ENCODE measurements at regions not wholly inside any gene's neighbourhood (a gene's known extent, or its start where the extent isn't known, plus 50 kb on each side); places are given as distances from the start of the nearest gene placed in this dataset.

DNA sequence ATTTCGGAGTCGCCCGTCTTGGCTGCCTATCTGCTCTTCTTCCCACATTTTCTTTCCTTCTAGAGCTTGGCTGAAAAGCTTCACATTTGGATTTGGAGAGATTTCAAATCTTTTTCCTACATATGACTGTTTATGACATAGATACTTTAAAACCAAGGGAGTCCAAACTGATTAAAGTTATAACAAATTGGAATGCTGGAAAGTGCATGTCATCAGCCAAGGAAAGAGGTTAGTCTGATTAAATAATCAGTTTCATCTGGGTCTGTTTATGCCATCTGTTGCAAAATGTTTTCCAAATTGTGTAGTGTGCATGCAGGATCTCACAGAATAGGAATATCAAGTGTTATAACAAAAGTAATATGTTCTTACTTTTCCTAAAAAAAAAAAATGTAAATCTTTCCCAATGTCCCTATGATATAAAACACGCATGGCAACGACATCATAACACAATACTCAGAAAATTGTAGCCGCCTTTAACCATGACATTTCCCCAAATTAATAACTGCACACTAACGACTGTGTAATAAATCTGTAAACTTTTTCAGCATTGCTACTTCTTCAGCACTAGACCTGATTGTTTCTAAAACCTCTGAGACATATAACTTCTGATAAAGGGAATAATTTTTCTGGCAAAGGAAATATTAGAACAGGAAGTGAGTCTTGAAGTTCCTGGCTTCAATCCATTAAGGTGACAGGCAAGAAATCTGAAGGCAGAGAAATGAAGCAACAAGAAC lies 230.2 kb upstream of the FOXQ1 start:
- DNase-seq, result no peak

DNA sequence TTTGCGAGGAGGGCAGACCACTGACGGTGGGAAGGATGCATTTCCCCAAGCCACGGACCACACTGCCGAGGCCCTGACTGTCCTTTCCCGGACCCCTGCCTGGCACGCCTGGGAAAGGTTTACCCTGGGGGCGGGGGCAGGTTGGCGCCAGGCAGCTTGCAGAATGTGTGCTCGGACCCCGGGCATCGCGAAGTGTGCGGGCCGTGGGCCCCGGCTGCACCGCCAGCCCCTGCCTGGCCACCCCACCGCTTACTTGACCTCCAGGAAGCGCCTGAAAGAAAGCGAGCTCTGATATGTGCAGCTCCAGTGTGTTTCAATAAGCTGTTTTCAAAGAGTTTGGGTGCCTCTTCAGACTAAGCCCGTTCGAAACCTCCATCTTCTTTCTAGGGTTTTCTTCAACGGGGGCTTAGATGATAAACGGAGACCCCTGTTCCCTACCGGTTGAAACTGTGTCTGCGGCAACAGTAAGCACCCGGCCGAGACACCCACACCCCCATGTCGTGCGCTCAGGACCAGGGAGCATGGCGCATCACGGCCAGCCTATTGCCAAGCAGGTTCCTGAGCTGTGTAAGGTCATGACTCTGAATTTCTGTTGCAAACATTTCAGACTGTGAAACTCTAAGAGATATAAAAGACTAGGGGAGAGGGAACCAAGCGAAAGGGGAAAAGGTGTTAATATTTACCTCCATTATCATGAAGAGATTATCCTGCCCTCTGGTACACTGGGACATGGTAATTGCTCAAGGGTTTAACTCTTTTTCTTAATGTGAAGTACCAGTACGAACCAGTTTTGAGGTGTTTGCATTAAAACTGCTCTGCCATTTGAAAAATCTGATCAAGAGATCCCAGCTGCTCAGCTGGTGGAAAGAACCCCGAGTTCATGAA lies 231.2 kb upstream of the FOXQ1 start:
- no peak for DNase-seq

DNA sequence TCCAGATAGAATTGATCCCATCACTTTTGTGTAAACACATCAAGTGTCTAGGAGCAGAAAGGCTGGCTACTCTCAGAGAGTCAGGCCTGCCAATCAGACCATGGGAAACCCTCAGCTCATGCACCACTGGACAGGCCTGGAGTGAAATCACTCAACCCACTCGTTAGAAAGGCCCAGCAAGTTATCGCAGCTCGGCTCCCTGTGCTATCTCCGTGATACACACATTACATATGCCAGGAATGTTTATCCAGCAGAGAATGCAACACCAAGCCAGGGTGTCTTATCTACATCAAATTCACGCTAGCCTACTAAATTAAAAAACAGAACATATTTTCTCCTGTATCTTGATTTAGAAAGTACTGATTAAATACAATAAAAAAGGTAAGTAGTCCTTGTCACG lies 232.4 kb upstream of the FOXQ1 start:
- DNase-seq, result no peak

DNA sequence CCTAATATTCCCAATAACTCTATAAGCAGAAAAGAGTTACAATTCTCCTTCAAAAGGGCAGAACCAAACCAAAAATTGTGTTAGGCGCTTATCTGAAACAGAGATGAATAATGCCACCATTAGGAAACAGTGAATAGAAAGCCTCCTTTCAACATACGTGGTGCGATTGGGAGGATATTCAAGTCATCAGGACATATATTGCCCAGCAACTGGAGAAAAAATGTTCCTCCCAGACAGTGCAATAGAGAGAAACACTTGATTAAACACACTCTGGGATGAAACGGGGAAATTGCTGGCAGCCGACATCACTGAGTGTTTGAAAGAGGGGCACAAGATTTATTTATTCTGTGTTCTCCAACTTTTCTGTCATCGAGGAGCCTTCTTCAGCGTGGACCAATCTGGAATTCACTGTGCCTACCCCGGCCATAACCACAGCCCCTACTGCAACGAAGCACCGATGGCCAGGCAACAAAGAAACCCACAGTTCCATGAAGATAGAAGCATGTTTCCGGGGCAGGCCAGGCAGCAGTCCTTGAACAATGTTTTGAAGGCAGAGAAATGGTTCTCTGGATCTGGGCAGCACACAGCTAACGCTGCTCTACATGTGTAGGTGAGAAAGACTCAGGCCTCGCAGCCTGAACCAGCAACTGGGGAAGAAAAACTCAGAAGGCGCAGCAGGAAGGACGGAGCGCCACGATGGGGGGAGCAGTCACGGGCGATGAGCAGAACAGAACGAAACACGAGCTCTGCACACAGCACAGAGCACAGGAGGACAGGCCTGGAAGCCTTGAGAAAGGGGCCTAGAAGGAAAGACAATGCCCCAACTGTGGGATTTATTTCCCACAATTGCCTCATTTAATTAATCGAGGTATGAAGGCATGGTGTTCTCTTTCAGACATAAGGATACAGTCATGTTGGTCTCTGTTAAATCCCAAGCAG lies 234.2 kb upstream of the FOXQ1 start:
- DNase-seq, result no peak

GRCh38 chr6:1076531-1077459 lies 235.1 kb upstream of the FOXQ1 start:
- no peak for DNase-seq

DNA sequence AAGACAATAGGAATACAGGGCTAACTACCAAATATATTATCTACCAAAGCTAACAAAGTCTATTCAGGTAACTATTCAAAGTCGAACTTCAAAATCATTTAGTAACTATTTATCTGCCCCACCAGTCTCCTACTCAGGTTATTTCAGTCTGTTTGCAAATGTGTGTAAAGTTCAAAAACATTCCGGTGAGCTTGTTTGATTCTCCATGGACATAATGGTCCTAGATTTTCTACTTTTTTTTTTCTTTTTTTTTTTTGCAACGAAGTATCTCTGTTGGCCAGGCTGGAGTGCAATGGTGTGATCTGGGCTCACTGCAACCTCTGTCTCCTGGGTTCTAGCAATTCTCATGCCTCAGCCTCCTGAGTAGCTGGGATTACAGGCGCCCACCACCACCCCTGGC lies 236.0 kb upstream of the FOXQ1 start:
- DNase-seq, result no peak

GRCh38 chr6:1075444-1075843 lies 236.5 kb upstream of the FOXQ1 start:
- no peak for DNase-seq

DNA sequence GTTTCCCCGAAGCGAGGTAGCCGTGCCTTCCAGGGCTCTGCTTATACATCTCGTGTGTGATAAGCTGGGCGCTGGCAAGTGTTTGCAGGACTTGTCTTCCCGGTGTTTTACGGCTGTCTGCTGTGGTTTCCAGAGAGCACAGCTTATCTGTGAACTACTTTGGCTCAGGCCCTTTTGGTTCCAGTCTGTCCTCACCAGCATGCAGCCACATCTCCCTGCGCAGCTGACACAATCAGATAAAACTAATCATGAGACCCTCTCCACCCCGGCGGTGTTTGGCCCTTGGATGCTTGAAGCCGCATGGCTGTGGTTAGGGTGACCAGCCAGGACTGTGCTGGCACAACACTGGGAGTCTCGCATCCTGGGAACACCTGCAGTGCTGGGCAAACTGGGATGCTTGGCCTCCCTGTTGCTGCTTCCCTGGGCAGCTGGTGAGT lies 241.8 kb upstream of the FOXQ1 start:
- no peak for DNase-seq

DNA sequence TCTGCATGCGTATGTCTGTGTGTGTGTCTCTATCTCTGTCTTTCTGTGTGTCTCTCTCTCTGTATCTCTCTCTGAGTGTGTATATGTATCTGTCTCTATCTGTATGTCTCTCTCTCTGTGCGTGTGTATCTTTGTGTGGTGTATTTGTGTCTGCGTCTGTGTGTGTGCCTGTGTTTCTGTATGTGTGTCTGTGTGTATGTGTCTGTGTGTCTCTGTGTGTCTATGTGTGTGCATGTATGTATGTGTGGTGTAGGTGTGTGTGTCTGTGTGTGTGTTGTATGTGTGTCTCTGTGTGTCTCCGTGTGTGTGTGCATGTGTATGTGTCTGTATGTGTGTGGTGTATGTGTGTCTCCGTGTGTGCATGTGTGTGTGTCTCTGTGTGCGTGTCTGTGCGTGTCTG lies 243.0 kb upstream of the FOXQ1 start:
- DNase-seq, result no peak

- DNase-seq, result no peak
Measured at GRCh38 chr6:1068068-1068467, 243.8 kb upstream of the FOXQ1 start.

DNA sequence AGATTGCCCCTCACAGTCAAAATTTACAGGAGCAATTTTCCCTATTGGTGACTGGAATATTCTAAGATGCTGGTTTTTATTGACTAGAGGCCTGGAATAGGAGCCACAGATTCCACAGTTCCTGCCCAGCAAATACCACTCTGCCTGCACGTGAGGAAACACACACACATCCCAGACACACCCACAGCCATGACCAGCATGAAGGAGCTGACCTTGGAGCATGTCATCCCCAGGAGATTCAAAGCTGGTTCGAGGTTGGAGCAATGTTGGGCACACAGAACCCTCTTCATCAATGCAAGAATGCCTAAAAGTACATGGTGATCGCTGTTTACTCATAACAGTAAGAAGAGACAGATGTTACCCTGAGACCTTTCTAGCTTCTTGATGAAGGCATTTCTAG lies 244.6 kb upstream of the FOXQ1 start:
- no peak for DNase-seq

DNA sequence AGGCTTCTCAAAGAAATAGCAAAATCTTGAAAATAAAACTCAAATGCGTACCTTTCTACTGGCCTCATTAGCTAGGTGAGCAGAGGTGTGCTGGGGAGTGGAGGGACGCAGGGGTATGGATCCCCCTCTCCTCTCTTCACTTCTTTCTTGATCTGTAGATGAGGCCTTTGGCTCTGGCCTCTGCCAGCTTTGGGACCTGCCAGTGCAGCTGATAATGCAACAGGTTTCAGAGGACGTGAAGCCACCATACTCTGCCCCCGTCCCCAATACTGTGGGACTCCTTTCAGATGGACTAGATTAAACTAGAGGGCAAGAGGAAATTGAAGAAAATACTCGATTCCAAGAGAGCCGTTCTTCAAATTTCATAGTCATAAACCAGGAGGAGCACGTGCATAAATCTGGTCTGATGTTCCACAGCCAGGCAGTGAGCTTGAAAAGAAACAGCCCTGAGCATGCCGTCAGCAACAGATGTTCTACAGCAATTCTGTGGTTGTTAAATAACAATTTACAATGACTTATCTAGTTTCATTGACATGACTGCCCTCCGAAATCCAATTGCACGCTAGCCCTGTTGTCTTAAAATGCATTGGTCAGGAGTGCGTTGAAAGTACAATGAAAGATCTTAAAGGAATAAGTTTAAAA lies 245.3 kb upstream of the FOXQ1 start:
- no peak for DNase-seq

GRCh38 chr6:1065986-1066385 lies 245.9 kb upstream of the FOXQ1 start:
- no peak for DNase-seq

DNA sequence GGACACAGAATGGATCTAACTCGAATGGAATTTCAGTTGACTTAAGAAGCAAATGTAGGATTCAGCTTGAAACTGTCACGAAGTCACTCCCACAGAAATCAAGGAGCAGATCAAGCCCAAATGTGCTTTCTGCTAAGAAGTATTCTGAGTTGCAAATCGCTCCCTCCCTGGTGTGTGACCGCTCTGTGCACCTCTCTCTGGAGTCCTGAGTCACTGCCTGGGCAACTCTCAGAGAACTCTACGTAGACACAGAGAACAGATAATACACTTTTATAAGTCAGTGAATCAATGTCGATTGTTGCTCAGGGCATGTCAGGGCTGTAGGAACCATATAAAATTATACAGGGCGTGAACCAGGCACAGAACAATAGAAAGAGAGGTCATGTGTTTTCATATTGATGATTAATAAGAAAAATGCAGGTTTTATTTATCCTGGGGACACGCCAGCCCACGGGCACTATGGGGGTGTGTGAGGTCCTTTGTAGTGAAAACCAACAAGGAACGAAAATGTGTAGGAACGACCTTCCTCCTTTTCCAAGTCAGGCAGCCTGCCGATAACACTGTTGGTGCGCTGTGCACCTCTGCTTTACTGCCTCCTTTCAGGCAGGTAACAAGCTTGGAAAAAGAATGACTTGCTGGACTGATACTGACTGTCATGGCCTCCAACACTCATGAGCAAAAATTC lies 248.1 kb upstream of the FOXQ1 start:
- DNase-seq, result no peak

- no peak for DNase-seq
Measured at GRCh38 chr6:1062786-1063545, 248.9 kb upstream of the FOXQ1 start.

DNA sequence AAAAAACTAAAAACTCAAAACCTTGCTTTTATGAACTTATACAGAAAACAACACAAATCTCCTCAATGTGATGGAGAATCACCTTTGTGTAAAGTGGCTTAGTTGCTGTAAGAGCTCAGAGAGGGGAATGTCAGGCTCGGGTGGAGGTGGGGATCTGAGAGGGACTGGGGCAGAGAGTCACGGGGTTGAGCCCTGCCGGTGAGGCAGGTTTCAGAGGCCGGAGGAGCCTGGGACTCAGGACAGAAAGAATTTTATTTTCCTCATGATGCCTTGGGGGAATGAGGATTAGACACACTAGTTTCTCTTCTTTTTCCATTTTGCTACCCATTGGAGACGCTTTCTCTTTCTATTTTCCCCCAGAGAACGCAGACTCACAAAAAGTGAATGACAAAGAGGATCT lies 252.3 kb upstream of the FOXQ1 start:
- no peak for DNase-seq

GRCh38 chr6:1057490-1058135 lies 254.3 kb upstream of the FOXQ1 start:
- DNase-seq, result no peak

- DNase-seq, result no peak
Measured at GRCh38 chr6:1055015-1055921, 256.6 kb upstream of the FOXQ1 start.

Measured in cerebellar nuclear complex (tissue), 1 donor.